H1 (cell line): ENCODE measurements at regions not wholly inside any gene's neighbourhood (a gene's known extent, or its start where the extent isn't known, plus 50 kb on each side); places are given as distances from the start of the nearest gene placed in this dataset.

Experiments used
- CTCF ChIA-PET: fragments of 300-600 bp; sonication (Branson Sonifier 250); formaldehyde crosslinking; loops from one replicate; lab custom pipeline; 2021; ENCODE audit not compliant: partially characterized antibody; lab: Charles Lee
- POLR2A ChIA-PET: fragments of 300-600 bp; sonication (Branson Sonifier 250); formaldehyde crosslinking; loops from one replicate; lab custom pipeline; 2021; ENCODE audit warnings: inconsistent platforms; ENCODE audit not compliant: partially characterized antibody; lab: Charles Lee
- DNase-seq, 2 experiments: peaks; one replicate each; pipeline versions ENCODE4 v3.0.0 to v3.0.0-alpha.2; 2010 to 2022; ENCODE audit warnings: low spot score in 2 of 2, low read depth in 1 of 2, mixed read lengths in 1 of 2
- FAIRE-seq: peaks from 2 replicates; lab custom pipeline; 2011; peaks lifted over from hg19 to GRCh38; lab: Jason Lieb, UNC
- H2AFZ ChIP-seq: 2 replicates; pipeline ENCODE4 v1.8.1; 2012; ENCODE audit warnings: low read length, inconsistent platforms
- H2AK5ac ChIP-seq: 2 replicates; pipeline ENCODE4 v1.6.1; 2013; ENCODE audit warnings: low read depth, low read length
- H2BK120ac ChIP-seq: replicated peaks from 2 replicates; pipeline ENCODE3; 2013; ENCODE audit warnings: low read depth, low read length, inconsistent platforms
- H2BK12ac ChIP-seq: 2 replicates; pipeline ENCODE4 v1.6.1; 2013; ENCODE audit warnings: low read depth, low read length
- H2BK15ac ChIP-seq: 2 replicates; pipeline ENCODE4 v1.6.1; 2013; ENCODE audit warnings: low read length
- H2BK20ac ChIP-seq: 2 replicates; pipeline ENCODE4 v1.6.1; 2013; ENCODE audit warnings: low read length
- H2BK5ac ChIP-seq: 2 replicates; pipeline ENCODE4 v1.6.1; 2013; ENCODE audit warnings: low read depth, low read length
- H3K14ac ChIP-seq: 2 replicates; pipeline ENCODE4 v1.6.1; 2013; ENCODE audit warnings: inconsistent platforms; ENCODE audit not compliant: insufficient read length
- H3K18ac ChIP-seq: 2 replicates; pipeline ENCODE4 v1.6.1; 2013; ENCODE audit warnings: low read length; ENCODE audit errors: extremely low read depth
- H3K23ac ChIP-seq: 2 replicates; pipeline ENCODE4 v1.6.1; 2013; ENCODE audit warnings: inconsistent platforms; ENCODE audit not compliant: insufficient read length
- H3K23me2 ChIP-seq: 2 replicates; pipeline ENCODE4 v1.6.1; 2013; ENCODE audit warnings: low read depth, low read length
- H3K27ac ChIP-seq: 2 replicates; pipeline ENCODE4 v1.6.1; 2011; ENCODE audit warnings: low read depth, low read length, inconsistent platforms
- H3K27me3 ChIP-seq, 4 experiments: replicated peaks in 1 of 4; 1 replicate in 1 of 4; 2 replicates in 3 of 4; pipeline versions ENCODE4 v1.6.1 to v1.8.1; 2011 to 2013; ENCODE audit warnings: low read length in 3 of 4, mild to moderate bottlenecking in 3 of 4, inconsistent platforms in 2 of 4, mixed read lengths in 2 of 4, moderate library complexity in 1 of 4; ENCODE audit not compliant: control insufficient read depth in 3 of 4, insufficient read depth in 3 of 4; ENCODE audit errors: extremely low read depth in 1 of 4
- H3K36me3 ChIP-seq, 4 experiments: 2 replicates each; pipeline versions ENCODE4 v1.6.1 to v1.8.1; 2011 to 2013; ENCODE audit warnings: mild to moderate bottlenecking in 4 of 4, low read length in 3 of 4, moderate library complexity in 2 of 4, control low read depth in 1 of 4, inconsistent platforms in 1 of 4; ENCODE audit not compliant: insufficient read depth in 4 of 4, control insufficient read depth in 2 of 4
- H3K4ac ChIP-seq: replicated peaks from 2 replicates; pipeline ENCODE3; 2013; ENCODE audit warnings: low read length, low read depth, mixed read lengths, inconsistent platforms; ENCODE audit not compliant: insufficient read length
- H3K4me1 ChIP-seq, 4 experiments: replicated peaks in 1 of 4; 1 replicate in 1 of 4; 2 replicates in 3 of 4; pipeline versions ENCODE4 v1.6.1 to v1.8.1; 2011 to 2013; ENCODE audit warnings: low read length in 3 of 4, inconsistent platforms in 2 of 4, mixed read lengths in 1 of 4; ENCODE audit not compliant: insufficient read depth in 4 of 4, control insufficient read depth in 3 of 4
- H3K4me2 ChIP-seq, 2 experiments: 2 replicates each; pipeline versions ENCODE4 v1.6.1 to v1.8.1; 2011 to 2013; ENCODE audit warnings: low read depth in 2 of 2, low read length in 2 of 2, control low read depth in 1 of 2, inconsistent platforms in 1 of 2, mild to moderate bottlenecking in 1 of 2; ENCODE audit not compliant: insufficient read depth in 1 of 2
- H3K4me3 ChIP-seq, 4 experiments: fragments of 200-600, 300-600 bp in 1 of 4; sonication (generic), shearing (Covaris generic), sonication (Bioruptor Twin) in 1 of 4; 2 replicates each; pipeline versions ENCODE4 v1.5.1 to v1.8.1; 2011 to 2016; ENCODE audit warnings: low read length in 4 of 4, low read depth in 3 of 4, control low read depth in 2 of 4, inconsistent platforms in 2 of 4, mild to moderate bottlenecking in 2 of 4, mixed read lengths in 1 of 4, moderate library complexity in 1 of 4; ENCODE audit not compliant: insufficient read depth in 2 of 4; ENCODE audit errors: extremely low read depth in 1 of 4
- H3K56ac ChIP-seq: replicated peaks from 2 replicates; pipeline ENCODE3; 2013; ENCODE audit warnings: low read depth, mild to moderate bottlenecking, mixed read lengths, low read length, inconsistent platforms; ENCODE audit not compliant: insufficient read length
- H3K79me1 ChIP-seq: 2 replicates; pipeline ENCODE4 v1.6.1; 2013; ENCODE audit warnings: low read depth, low read length, control low read depth
- H3K79me2 ChIP-seq, 2 experiments: 2 replicates each; pipeline versions ENCODE4 v1.6.1 to v1.8.1; 2012 to 2013; ENCODE audit warnings: low read length in 2 of 2, mild to moderate bottlenecking in 2 of 2, inconsistent platforms in 1 of 2; ENCODE audit not compliant: insufficient read depth in 2 of 2, control insufficient read depth in 1 of 2
- H3K9ac ChIP-seq, 4 experiments: replicated peaks in 1 of 4; 1 replicate in 1 of 4; 2 replicates in 3 of 4; pipeline versions ENCODE4 v1.6.1 to v1.8.1; 2011 to 2013; ENCODE audit warnings: low read depth in 3 of 4, low read length in 3 of 4, control low read depth in 2 of 4, mild to moderate bottlenecking in 2 of 4, moderate library complexity in 2 of 4, inconsistent platforms in 1 of 4; ENCODE audit errors: extremely low read depth in 1 of 4
- H3K9me3 ChIP-seq, 2 experiments: 2 replicates each; pipeline versions ENCODE4 v1.6.1 to v1.8.1; 2012 to 2013; ENCODE audit warnings: mild to moderate bottlenecking in 2 of 2, moderate library complexity in 2 of 2, control low read depth in 1 of 2, inconsistent platforms in 1 of 2, low read depth in 1 of 2, low read length in 1 of 2, mixed read lengths in 1 of 2; ENCODE audit not compliant: insufficient read depth in 2 of 2
- H4K20me1 ChIP-seq, 2 experiments: replicated peaks in 1 of 2; 2 replicates each; pipeline versions ENCODE3 to v1.8.1; 2011 to 2013; ENCODE audit warnings: inconsistent platforms in 2 of 2, low read length in 2 of 2, mild to moderate bottlenecking in 1 of 2; ENCODE audit not compliant: insufficient read depth in 2 of 2, control insufficient read depth in 1 of 2
- H4K5ac ChIP-seq: 2 replicates; pipeline ENCODE4 v1.6.1; 2013; ENCODE audit warnings: low read length, low read depth, mixed read lengths, inconsistent platforms; ENCODE audit not compliant: insufficient read length
- H4K8ac ChIP-seq: 2 replicates; pipeline ENCODE4 v1.8.0; 2013; ENCODE audit warnings: mild to moderate bottlenecking, moderate library complexity, low read length, inconsistent platforms; ENCODE audit not compliant: insufficient read depth; ENCODE audit errors: extremely low read depth
- H4K91ac ChIP-seq: replicated peaks from 2 replicates; pipeline ENCODE3; 2013; ENCODE audit warnings: low read length, mixed read lengths, inconsistent platforms; ENCODE audit not compliant: insufficient read length
- E2F6 ChIP-seq: IDR thresholded peaks from 2 replicates; pipeline ENCODE4 v1.6.1; 2012; ENCODE audit warnings: inconsistent platforms
- POLR2AphosphoS5 ChIP-seq: IDR thresholded peaks from 2 replicates; pipeline ENCODE4 v1.6.1; 2011; ENCODE audit warnings: low read depth, low read length
- SIRT6 ChIP-seq: IDR thresholded peaks from one replicate; pipeline ENCODE4 v1.7.1; 2012; ENCODE audit warnings: low read length, inconsistent platforms
- SP4 ChIP-seq: IDR thresholded peaks from 2 replicates; pipeline ENCODE4 v1.6.1; 2012; ENCODE audit warnings: low read length, inconsistent platforms

GRCh38 chr1:187655104-187655503, 826.4 kb downstream of the PLA2G4A start:
- Histone ChIP-seq H4K5ac (no peak overlapping the region), H4K91ac (no peak overlapping the region), H3K79me1 (no peaks in the 10 kb centered on the region), H3K18ac (no peak overlapping the region), H3K27ac (no peak overlapping the region), H3K4me1 (no peaks in the 10 kb centered on the region), H3K79me2 (no peaks in the 10 kb centered on the region), H2AK5ac (no peak overlapping the region), H3K36me3 (no peaks in the 10 kb centered on the region), H3K27me3 (no peaks in the 10 kb centered on the region), H3K14ac (no peak overlapping the region), H4K20me1 (no peaks in the 10 kb centered on the region), H3K56ac (no peak overlapping the region), H3K4me2 (no peak overlapping the region), H2BK5ac (no peak overlapping the region), H3K23me2 (no peaks in the 10 kb centered on the region), H2BK12ac (no peak overlapping the region), H2BK20ac (no peak overlapping the region), H2AFZ (no peak overlapping the region), H2BK120ac (no peak overlapping the region), H3K9me3 (no peaks in the 10 kb centered on the region), H2BK15ac (no peak overlapping the region), H3K4me3 (no peak overlapping the region), H4K8ac (no peak overlapping the region), H3K23ac (no peak overlapping the region), H3K4ac (no peak overlapping the region), H3K9ac (no peak overlapping the region)
- FAIRE-seq (no peak), DNase-seq (no peak)
- ChIA-PET POLR2A (no interaction called here), CTCF (interaction anchor here (0.6 to 1.5 kb wide), 2 partner anchors 9 to 301 kb away, joined by 3 read pairs; no protein-coding TSS in a partner anchor)
- no peak for TF ChIP-seq E2F6
- no peak for TF ChIP-seq POLR2AphosphoS5
- TF ChIP-seq SIRT6: no peak
- no peak for TF ChIP-seq SP4
